A549 (cell line): ENCODE measurements at regions not wholly inside any gene's neighbourhood (a gene's known extent, or its start where the extent isn't known, plus 50 kb on each side); places are given as distances from the start of the nearest gene placed in this dataset.

Source experiments
- ATAC-seq, 2 experiments: fragments of 200-7000 bp in 1 of 2; fragments of >200 bp in 1 of 2; cut with Nextera tagmentation in 1 of 2; cut with Tn5 transposase in 1 of 2; 3 replicates each; pipeline versions ENCODE4 v1.8.0 to v1.9.1; 2018 to 2020; ENCODE audit warnings: mild to moderate bottlenecking in 1 of 2, moderate library complexity in 1 of 2
- CTCF ChIA-PET: fragments of 300-600 bp; sonication (Branson Sonifier 250); formaldehyde crosslinking; extraction: SDS; loops from one replicate; lab custom pipeline; 2021; ENCODE audit warnings: antibody characterized with exemption, inconsistent platforms; lab: Yijun Ruan, JAX
- POLR2A ChIA-PET: fragments of 350-600 bp; formaldehyde crosslinking; extraction: SDS; loops from one replicate; lab custom pipeline; 2021; ENCODE audit warnings: antibody characterized with exemption, inconsistent platforms; lab: Yijun Ruan, JAX
- DNase-seq, 2 experiments: peaks; one replicate each; pipeline versions ENCODE4 v3.0.0 to v3.0.0-alpha.2; 2011 to 2016; ENCODE audit warnings: low read depth in 1 of 2, low spot score in 1 of 2
- FAIRE-seq: peaks from 2 replicates; lab custom pipeline; 2011; peaks lifted over from hg19 to GRCh38; lab: Jason Lieb, UNC
- H3K27ac ChIP-seq, 2 experiments: fragments of >200 bp; sonication (Bioruptor Twin); formaldehyde crosslinking; 3 replicates each; pipeline ENCODE4 v1.5.1; 2016 to 2017
- H3K4me1 ChIP-seq: fragments of >200 bp; sonication (Bioruptor Twin); formaldehyde crosslinking; 3 replicates; pipeline ENCODE4 v1.6.1; 2016
- H3K4me2 ChIP-seq: fragments of >200 bp; sonication (Bioruptor Twin); formaldehyde crosslinking; 3 replicates; pipeline ENCODE4 v1.6.1; 2016
- H3K4me3 ChIP-seq: fragments of >200 bp; sonication (Bioruptor Twin); formaldehyde crosslinking; 3 replicates; pipeline ENCODE4 v1.5.1; 2016
- H3K9me3 ChIP-seq: fragments of >200 bp; sonication (Bioruptor Twin); formaldehyde crosslinking; 3 replicates; pipeline ENCODE4 v1.6.1; 2016
- BCL3 ChIP-seq: fragments of >200 bp; sonication (Bioruptor Twin); formaldehyde crosslinking; IDR thresholded peaks from 3 replicates; pipeline ENCODE4 v1.6.1; 2016
- ELK1 ChIP-seq: fragments of 150-350 bp; IDR thresholded peaks from 2 replicates; pipeline ENCODE4 v1.6.1; 2014; ENCODE audit warnings: low read depth, mild to moderate bottlenecking, low read length
- FOSL2 ChIP-seq, 2 experiments: fragments of 450-650 bp in 1 of 2; fragments of >200 bp in 1 of 2; sonication (Bioruptor Twin) in 1 of 2; formaldehyde crosslinking; IDR thresholded peaks; 2 replicates each; pipeline versions ENCODE4 v1.5.0 to v1.6.1; 2016 to 2020; ENCODE audit warnings: mild to moderate bottlenecking in 1 of 2, moderate library complexity in 1 of 2
- GATA3 ChIP-seq: IDR thresholded peaks from 2 replicates; pipeline ENCODE4 v1.6.1; 2012; ENCODE audit warnings: borderline replicate concordance
- HEYL ChIP-seq: fragments of 250-450 bp; sonication (Bioruptor Pico); IDR thresholded peaks from 2 replicates; pipeline ENCODE4 v1.8.0; 2021; ENCODE audit warnings: mild to moderate bottlenecking, moderate library complexity
- HOXA7 ChIP-seq: fragments of 250-450 bp; sonication (Bioruptor Pico); IDR thresholded peaks from 2 replicates; pipeline ENCODE4 v1.5.0; 2020; ENCODE audit warnings: mild to moderate bottlenecking, moderate library complexity
- HOXB13 ChIP-seq: fragments of 250-450 bp; sonication (Bioruptor Pico); IDR thresholded peaks from 2 replicates; pipeline ENCODE4 v1.5.0; 2020; ENCODE audit warnings: low read depth, mild to moderate bottlenecking, moderate library complexity
- JUN ChIP-seq, 2 experiments: fragments of >200 bp; sonication (Bioruptor Twin); formaldehyde crosslinking; IDR thresholded peaks; 2 replicates in 1 of 2; 3 replicates in 1 of 2; pipeline ENCODE4 v1.6.1; 2016 to 2017
- MAFK ChIP-seq: fragments of 450-650 bp; IDR thresholded peaks from 2 replicates; pipeline ENCODE4 v1.6.1; 2014; ENCODE audit not compliant: partially characterized antibody
- MAZ ChIP-seq: fragments of 150-350 bp; IDR thresholded peaks from 2 replicates; pipeline ENCODE4 v1.6.1; 2014; ENCODE audit warnings: antibody characterized with exemption, low read depth, low read length, borderline replicate concordance
- NFE2L2 ChIP-seq: fragments of 150-350 bp; conservative IDR thresholded peaks from 2 replicates; pipeline ENCODE4 v1.6.1; 2014; ENCODE audit warnings: low read length
- PBX3 ChIP-seq: IDR thresholded peaks from 2 replicates; pipeline ENCODE4 v1.6.1; 2012
- PHF8 ChIP-seq: fragments of 200-600 bp; sonication (generic); IDR thresholded peaks from 2 replicates; pipeline ENCODE4 v1.6.1; 2016; ENCODE audit warnings: low read depth, mild to moderate bottlenecking, antibody characterized with exemption, moderate library complexity, borderline replicate concordance
- POLR2A ChIP-seq: IDR thresholded peaks from 2 replicates; pipeline ENCODE4 v1.6.1; 2012; ENCODE audit warnings: mild to moderate bottlenecking, low read length
- RFX5 ChIP-seq: fragments of 450-650 bp; IDR thresholded peaks from 2 replicates; pipeline ENCODE4 v1.7.1; 2014; ENCODE audit warnings: antibody characterized with exemption, mild to moderate bottlenecking, moderate library complexity
- SREBF2 ChIP-seq: fragments of 450-650 bp; IDR thresholded peaks from 2 replicates; pipeline ENCODE4 v1.6.1; 2014; ENCODE audit warnings: mild to moderate bottlenecking, moderate library complexity
- TP53 ChIP-seq: fragments of 250-450 bp; sonication (Bioruptor Pico); IDR thresholded peaks from 2 replicates; pipeline ENCODE4 v1.5.0; 2021; ENCODE audit warnings: mild to moderate bottlenecking, moderate library complexity
- ZSCAN20 ChIP-seq: fragments of 250-450 bp; sonication (Bioruptor Pico); IDR thresholded peaks from 2 replicates; pipeline ENCODE4 v1.8.0; 2022; ENCODE audit warnings: mild to moderate bottlenecking, moderate library complexity
- WGBS: methylation state at CpG from one replicate; pipeline ENCODE4 v1.1.6; 2017; ENCODE audit errors: missing lambda C conversion rate; 5-methylcytosine and 5-hydroxymethylcytosine counted together
- TF ChIP-seq, protein P1 (sequence below): fragments of 200-600 bp; sonication (generic); IDR thresholded peaks from 2 replicates; pipeline ENCODE4 v1.6.1; 2016; ENCODE audit warnings: antibody characterized with exemption, mild to moderate bottlenecking, moderate library complexity
- TF ChIP-seq, protein P2 (sequence below): fragments of 250-450 bp; sonication (Bioruptor Pico); IDR thresholded peaks from 2 replicates; pipeline ENCODE4 v1.5.0; 2020; ENCODE audit warnings: low read depth, mild to moderate bottlenecking, moderate library complexity
- TF ChIP-seq, protein P3 (sequence below): IDR thresholded peaks from 2 replicates; pipeline ENCODE4 v1.6.1; 2012; ENCODE audit warnings: low read depth, borderline replicate concordance
- TF ChIP-seq, protein P4 (sequence below): fragments of 450-650 bp; IDR thresholded peaks from 2 replicates; pipeline ENCODE4 v1.6.1; 2014; ENCODE audit warnings: antibody characterized with exemption

DNA sequence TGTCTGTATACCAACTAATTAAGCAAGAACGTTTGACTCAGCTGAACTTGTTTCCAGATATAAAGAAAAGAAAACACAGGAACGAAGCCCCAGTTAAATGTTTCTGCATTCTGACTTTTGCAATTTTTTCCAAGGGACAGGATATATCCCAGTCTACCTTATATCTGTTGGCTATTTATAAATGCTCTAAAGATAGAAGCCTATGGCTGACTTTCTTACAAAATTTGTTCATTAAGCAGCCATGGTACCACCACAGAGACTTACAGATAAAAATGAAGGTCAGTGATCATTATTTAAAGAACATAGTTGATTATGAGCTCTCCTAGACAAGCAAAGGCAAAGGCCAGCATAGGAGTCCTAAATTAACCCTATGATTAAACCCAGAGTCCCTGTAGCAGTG, 462.7 kb upstream of the SPHKAP start:
- Histone ChIP-seq H3K27ac (no peak overlapping the region), H3K4me2 (no peak overlapping the region), H3K4me3 (no peak overlapping the region), H3K9me3 (no peaks in the 10 kb centered on the region), H3K4me1 (no peaks in the 10 kb centered on the region)
- no peak for FAIRE-seq
- 3% methylated on average over 2 of the region's 2 CpGs for whole genome bisulfite sequencing
- DNase-seq, result no peak
- CTCF ChIA-PET, result no interaction called here
- no peak for TF ChIP-seq ZSCAN20
- no peak for TF ChIP-seq NFE2L2
- TF ChIP-seq MAFK, result no peak
- TF ChIP-seq TP53 (CRISPR knock-in tag), result no peak
- TF ChIP-seq PBX3, result no peak
- TF ChIP-seq, protein P1, sequence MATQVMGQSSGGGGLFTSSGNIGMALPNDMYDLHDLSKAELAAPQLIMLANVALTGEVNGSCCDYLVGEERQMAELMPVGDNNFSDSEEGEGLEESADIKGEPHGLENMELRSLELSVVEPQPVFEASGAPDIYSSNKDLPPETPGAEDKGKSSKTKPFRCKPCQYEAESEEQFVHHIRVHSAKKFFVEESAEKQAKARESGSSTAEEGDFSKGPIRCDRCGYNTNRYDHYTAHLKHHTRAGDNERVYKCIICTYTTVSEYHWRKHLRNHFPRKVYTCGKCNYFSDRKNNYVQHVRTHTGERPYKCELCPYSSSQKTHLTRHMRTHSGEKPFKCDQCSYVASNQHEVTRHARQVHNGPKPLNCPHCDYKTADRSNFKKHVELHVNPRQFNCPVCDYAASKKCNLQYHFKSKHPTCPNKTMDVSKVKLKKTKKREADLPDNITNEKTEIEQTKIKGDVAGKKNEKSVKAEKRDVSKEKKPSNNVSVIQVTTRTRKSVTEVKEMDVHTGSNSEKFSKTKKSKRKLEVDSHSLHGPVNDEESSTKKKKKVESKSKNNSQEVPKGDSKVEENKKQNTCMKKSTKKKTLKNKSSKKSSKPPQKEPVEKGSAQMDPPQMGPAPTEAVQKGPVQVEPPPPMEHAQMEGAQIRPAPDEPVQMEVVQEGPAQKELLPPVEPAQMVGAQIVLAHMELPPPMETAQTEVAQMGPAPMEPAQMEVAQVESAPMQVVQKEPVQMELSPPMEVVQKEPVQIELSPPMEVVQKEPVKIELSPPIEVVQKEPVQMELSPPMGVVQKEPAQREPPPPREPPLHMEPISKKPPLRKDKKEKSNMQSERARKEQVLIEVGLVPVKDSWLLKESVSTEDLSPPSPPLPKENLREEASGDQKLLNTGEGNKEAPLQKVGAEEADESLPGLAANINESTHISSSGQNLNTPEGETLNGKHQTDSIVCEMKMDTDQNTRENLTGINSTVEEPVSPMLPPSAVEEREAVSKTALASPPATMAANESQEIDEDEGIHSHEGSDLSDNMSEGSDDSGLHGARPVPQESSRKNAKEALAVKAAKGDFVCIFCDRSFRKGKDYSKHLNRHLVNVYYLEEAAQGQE, result no peak
- no peak for TF ChIP-seq MAZ
- TF ChIP-seq SREBF2, result no peak
- TF ChIP-seq HOXA7 (CRISPR knock-in tag), result no peak
- no peak for TF ChIP-seq FOSL2 (IDR thresholded peaks at IDR 0.05)
- no peak for TF ChIP-seq FOSL2 (CRISPR knock-in tag; IDR thresholded peaks at IDR 0.05)
- TF ChIP-seq HOXB13 (CRISPR knock-in tag), result no peak
- TF ChIP-seq HEYL (CRISPR knock-in tag), result no peak
- TF ChIP-seq POLR2A, result no peak
- TF ChIP-seq PHF8, result no peak
- TF ChIP-seq, protein P2, sequence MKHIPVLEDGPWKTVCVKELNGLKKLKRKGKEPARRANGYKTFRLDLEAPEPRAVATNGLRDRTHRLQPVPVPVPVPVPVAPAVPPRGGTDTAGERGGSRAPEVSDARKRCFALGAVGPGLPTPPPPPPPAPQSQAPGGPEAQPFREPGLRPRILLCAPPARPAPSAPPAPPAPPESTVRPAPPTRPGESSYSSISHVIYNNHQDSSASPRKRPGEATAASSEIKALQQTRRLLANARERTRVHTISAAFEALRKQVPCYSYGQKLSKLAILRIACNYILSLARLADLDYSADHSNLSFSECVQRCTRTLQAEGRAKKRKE (CRISPR knock-in tag), result no peak
- TF ChIP-seq, all 56 proteins: peak for 0
- POLR2A ChIA-PET, result no interaction called here
- no peak for ATAC-seq

- 14% methylated on average over 2 of the region's 2 CpGs for WGBS
- Histone ChIP-seq H3K4me3 (no peak overlapping the region), H3K4me2 (no peak overlapping the region), H3K4me1 (no peaks in the 10 kb centered on the region), H3K9me3 (no peaks in the 10 kb centered on the region), H3K27ac (no peak overlapping the region)
- FAIRE-seq, result no peak
- TF ChIP-seq, protein P3, sequence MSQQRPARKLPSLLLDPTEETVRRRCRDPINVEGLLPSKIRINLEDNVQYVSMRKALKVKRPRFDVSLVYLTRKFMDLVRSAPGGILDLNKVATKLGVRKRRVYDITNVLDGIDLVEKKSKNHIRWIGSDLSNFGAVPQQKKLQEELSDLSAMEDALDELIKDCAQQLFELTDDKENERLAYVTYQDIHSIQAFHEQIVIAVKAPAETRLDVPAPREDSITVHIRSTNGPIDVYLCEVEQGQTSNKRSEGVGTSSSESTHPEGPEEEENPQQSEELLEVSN, result no peak
- no peak for TF ChIP-seq GATA3
- TF ChIP-seq JUN (IDR thresholded peaks at IDR 0.05), result no peak
- ATAC-seq, result no peak
- POLR2A ChIA-PET, result no interaction called here
- DNase-seq, result no peak
- CTCF ChIA-PET, result no interaction called here
These were observed 461.4 kb upstream of the SPHKAP start for GRCh38 chr2:228642861-228643260.

DNA sequence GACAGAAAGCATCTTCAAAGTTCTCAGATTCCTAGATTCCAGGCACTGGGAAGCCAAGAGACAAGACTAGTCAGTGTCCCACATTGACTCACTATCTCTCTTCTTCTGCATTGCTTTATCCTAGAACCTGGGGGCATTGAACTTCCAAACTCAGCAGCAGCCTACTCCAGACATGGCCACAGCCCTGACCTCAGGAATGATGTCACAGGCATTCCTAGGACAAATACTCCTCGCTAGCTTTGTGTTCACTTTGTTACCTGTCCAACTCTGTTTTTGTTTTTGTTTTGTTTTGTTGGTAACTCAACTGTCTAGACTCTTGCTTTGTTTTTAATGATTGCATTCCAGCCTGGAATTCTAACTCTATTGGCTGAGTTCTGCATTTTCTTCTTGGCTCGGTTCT, 449.3 kb upstream of the SPHKAP start:
- H3K27ac ChIP-seq, result no peak overlapping the region
- ATAC-seq (no peak), FAIRE-seq (no peak), DNase-seq (no peak)
- no peaks in the 10 kb centered on the region for H3K9me3 ChIP-seq
- no peak overlapping the region for H3K4me3 ChIP-seq
- WGBS, result 6% methylated on average over 2 of the region's 2 CpGs
- H3K4me2 ChIP-seq, result no peak overlapping the region
- H3K4me1 ChIP-seq, result no peaks in the 10 kb centered on the region
- ChIA-PET CTCF (no interaction called here), POLR2A (no interaction called here)
- TF ChIP-seq BCL3, result no peak
- TF ChIP-seq RFX5, result no peak
- TF ChIP-seq, protein P4, sequence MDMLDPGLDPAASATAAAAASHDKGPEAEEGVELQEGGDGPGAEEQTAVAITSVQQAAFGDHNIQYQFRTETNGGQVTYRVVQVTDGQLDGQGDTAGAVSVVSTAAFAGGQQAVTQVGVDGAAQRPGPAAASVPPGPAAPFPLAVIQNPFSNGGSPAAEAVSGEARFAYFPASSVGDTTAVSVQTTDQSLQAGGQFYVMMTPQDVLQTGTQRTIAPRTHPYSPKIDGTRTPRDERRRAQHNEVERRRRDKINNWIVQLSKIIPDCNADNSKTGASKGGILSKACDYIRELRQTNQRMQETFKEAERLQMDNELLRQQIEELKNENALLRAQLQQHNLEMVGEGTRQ, result no peak
- TF ChIP-seq ELK1, result no peak
